H9 (cell line): ENCODE measurements at regions not wholly inside any gene's neighbourhood (a gene's known extent, or its start where the extent isn't known, plus 50 kb on each side); places are given as distances from the start of the nearest gene placed in this dataset.

ENCODE experiments used
- DNase-seq: peaks from one replicate; pipeline ENCODE4 v3.0.0-alpha.2; 2017
- H2AFZ ChIP-seq: one replicate; pipeline ENCODE4 v1.6.1; 2013; ENCODE audit warnings: mild to moderate bottlenecking, low read length, control low read depth, moderate library complexity
- H2AK5ac ChIP-seq: 2 replicates; pipeline ENCODE4 v1.6.1; 2013; ENCODE audit warnings: low read length, control low read depth, mixed read lengths; ENCODE audit not compliant: insufficient read length
- H2BK120ac ChIP-seq: one replicate; pipeline ENCODE4 v1.6.1; 2013; ENCODE audit warnings: low read depth, mild to moderate bottlenecking, low read length, control low read depth, inconsistent platforms; ENCODE audit not compliant: poor library complexity, severe bottlenecking
- H2BK12ac ChIP-seq: 2 replicates; pipeline ENCODE4 v1.6.1; 2013; ENCODE audit warnings: low read length, control low read depth, mixed read lengths, low read depth; ENCODE audit not compliant: insufficient read length
- H2BK15ac ChIP-seq: 2 replicates; pipeline ENCODE4 v1.6.1; 2013; ENCODE audit warnings: low read depth, low read length, control low read depth
- H2BK20ac ChIP-seq: one replicate; pipeline ENCODE4 v1.6.1; 2013; ENCODE audit warnings: low read depth, mild to moderate bottlenecking, low read length, control low read depth, inconsistent platforms; ENCODE audit not compliant: poor library complexity, severe bottlenecking
- H2BK5ac ChIP-seq: 2 replicates; pipeline ENCODE4 v1.6.1; 2013; ENCODE audit warnings: low read length, control low read depth, mixed read lengths; ENCODE audit not compliant: insufficient read length
- H3K14ac ChIP-seq: 2 replicates; pipeline ENCODE4 v1.6.1; 2013; ENCODE audit warnings: low read length, control low read depth; ENCODE audit not compliant: insufficient read depth
- H3K18ac ChIP-seq: 2 replicates; pipeline ENCODE4 v1.6.1; 2013; ENCODE audit warnings: low read depth, mild to moderate bottlenecking, mixed read lengths, low read length, control low read depth; ENCODE audit not compliant: insufficient read length
- H3K23ac ChIP-seq: 2 replicates; pipeline ENCODE4 v1.6.1; 2013; ENCODE audit warnings: low read length, control low read depth, mixed read lengths, low read depth; ENCODE audit not compliant: insufficient read length
- H3K23me2 ChIP-seq: 2 replicates; pipeline ENCODE4 v1.6.1; 2013; ENCODE audit warnings: low read depth, mild to moderate bottlenecking, mixed read lengths, low read length, control low read depth; ENCODE audit not compliant: insufficient read length, poor library complexity, severe bottlenecking
- H3K27ac ChIP-seq: 2 replicates; pipeline ENCODE4 v1.5.1; 2013; ENCODE audit warnings: low read length, control low read depth, mixed read lengths, low read depth; ENCODE audit not compliant: insufficient read length
- H3K27me3 ChIP-seq: 2 replicates; pipeline ENCODE4 v1.6.1; 2013; ENCODE audit warnings: low read length, control low read depth, inconsistent platforms; ENCODE audit not compliant: insufficient read depth
- H3K4ac ChIP-seq: 2 replicates; pipeline ENCODE4 v1.6.1; 2013; ENCODE audit warnings: low read depth, mild to moderate bottlenecking, control low read depth, inconsistent platforms, low read length, moderate library complexity
- H3K4me1 ChIP-seq: 2 replicates; pipeline ENCODE4 v1.6.1; 2013; ENCODE audit warnings: low read length, control low read depth, inconsistent platforms; ENCODE audit not compliant: insufficient read depth
- H3K4me2 ChIP-seq: 2 replicates; pipeline ENCODE4 v1.6.1; 2013; ENCODE audit warnings: low read length, control low read depth, mixed read lengths; ENCODE audit not compliant: insufficient read length, insufficient read depth
- H3K56ac ChIP-seq: 2 replicates; pipeline ENCODE4 v1.6.1; 2013; ENCODE audit warnings: low read depth, mild to moderate bottlenecking, mixed read lengths, low read length, control low read depth; ENCODE audit not compliant: insufficient read length
- H3K79me1 ChIP-seq: 2 replicates; pipeline ENCODE4 v1.6.1; 2013; ENCODE audit warnings: low read depth, mild to moderate bottlenecking, moderate library complexity, low read length, control low read depth, inconsistent platforms; ENCODE audit not compliant: insufficient read depth, poor library complexity, severe bottlenecking
- H3K79me2 ChIP-seq: 2 replicates; pipeline ENCODE4 v1.6.1; 2013; ENCODE audit warnings: low read length, control low read depth, inconsistent platforms; ENCODE audit not compliant: insufficient read depth
- H3K9ac ChIP-seq: 2 replicates; pipeline ENCODE4 v1.6.1; 2013; ENCODE audit warnings: low read length, control low read depth, mixed read lengths; ENCODE audit not compliant: insufficient read length; ENCODE audit errors: extremely low read depth
- H3K9me3 ChIP-seq: one replicate; pipeline ENCODE4 v1.6.1; 2013; ENCODE audit warnings: low read depth, low read length, inconsistent platforms; ENCODE audit not compliant: control insufficient read depth
- H3T11ph ChIP-seq: one replicate; pipeline ENCODE4 v1.6.1; 2013; ENCODE audit warnings: mild to moderate bottlenecking, low read length, control low read depth, inconsistent platforms
- H4K20me1 ChIP-seq: one replicate; pipeline ENCODE4 v1.6.1; 2013; ENCODE audit not compliant: control insufficient read depth, insufficient read length, insufficient read depth
- H4K5ac ChIP-seq: 2 replicates; pipeline ENCODE4 v1.6.1; 2013; ENCODE audit warnings: low read depth, mild to moderate bottlenecking, mixed read lengths, low read length, control low read depth; ENCODE audit not compliant: insufficient read length
- H4K8ac ChIP-seq: replicated peaks from 2 replicates; pipeline ENCODE4 v1.6.1; 2013; ENCODE audit warnings: low read length, control low read depth, mixed read lengths, low read depth; ENCODE audit not compliant: insufficient read length
- H4K91ac ChIP-seq: 2 replicates; pipeline ENCODE4 v1.6.1; 2013; ENCODE audit warnings: low read depth, mild to moderate bottlenecking, moderate library complexity, mixed read lengths, low read length, control low read depth; ENCODE audit not compliant: insufficient read length
- H3K27ac Mint-ChIP-seq, 3 experiments: 2 replicates in 2 of 3; 3 replicates in 1 of 3; pipeline ENCODE4 v1.8.0; 2020 to 2021; ENCODE audit warnings: mixed read lengths in 3 of 3, mild to moderate bottlenecking in 1 of 3, moderate library complexity in 1 of 3
- H3K27me3 Mint-ChIP-seq: 2 replicates; pipeline ENCODE4 v1.8.0; 2021; ENCODE audit warnings: low read depth, mild to moderate bottlenecking, moderate library complexity, mixed read lengths
- H3K36me3 Mint-ChIP-seq, 3 experiments: 2 replicates in 2 of 3; 3 replicates in 1 of 3; pipeline ENCODE4 v1.8.0; 2020 to 2021; ENCODE audit warnings: low read depth in 3 of 3, mixed read lengths in 3 of 3; ENCODE audit not compliant: insufficient read depth in 1 of 3
- H3K4me1 Mint-ChIP-seq, 2 experiments: 2 replicates each; pipeline ENCODE4 v1.8.0; 2020; ENCODE audit warnings: mixed read lengths in 2 of 2
- H3K4me3 Mint-ChIP-seq, 2 experiments: 2 replicates in 1 of 2; 3 replicates in 1 of 2; pipeline ENCODE4 v1.8.0; 2020 to 2021; ENCODE audit warnings: mild to moderate bottlenecking in 2 of 2, mixed read lengths in 2 of 2, moderate library complexity in 1 of 2
- H3K9me3 Mint-ChIP-seq, 2 experiments: 2 replicates in 1 of 2; 3 replicates in 1 of 2; pipeline ENCODE4 v1.8.0; 2020; ENCODE audit warnings: mild to moderate bottlenecking in 2 of 2, mixed read lengths in 2 of 2, moderate library complexity in 1 of 2
- WGBS: extraction: QIAGEN DNeasy Blood & Tissue Kit; methylation state at CpG from one replicate; pipeline ENCODE4 v1.1.7; 2013; ENCODE audit warnings: missing lambda C conversion rate, low lambda C conversion rate, mixed read lengths; ENCODE audit not compliant: insufficient read length; ENCODE audit errors: extremely low coverage; 5-methylcytosine and 5-hydroxymethylcytosine counted together
- TF ChIP-seq, protein P1 (sequence below): fragments of 200-600 bp; sonication (generic); conservative IDR thresholded peaks from 3 replicates; pipeline ENCODE4 v1.8.0; 2021; ENCODE audit warnings: antibody characterized with exemption, mild to moderate bottlenecking

DNA sequence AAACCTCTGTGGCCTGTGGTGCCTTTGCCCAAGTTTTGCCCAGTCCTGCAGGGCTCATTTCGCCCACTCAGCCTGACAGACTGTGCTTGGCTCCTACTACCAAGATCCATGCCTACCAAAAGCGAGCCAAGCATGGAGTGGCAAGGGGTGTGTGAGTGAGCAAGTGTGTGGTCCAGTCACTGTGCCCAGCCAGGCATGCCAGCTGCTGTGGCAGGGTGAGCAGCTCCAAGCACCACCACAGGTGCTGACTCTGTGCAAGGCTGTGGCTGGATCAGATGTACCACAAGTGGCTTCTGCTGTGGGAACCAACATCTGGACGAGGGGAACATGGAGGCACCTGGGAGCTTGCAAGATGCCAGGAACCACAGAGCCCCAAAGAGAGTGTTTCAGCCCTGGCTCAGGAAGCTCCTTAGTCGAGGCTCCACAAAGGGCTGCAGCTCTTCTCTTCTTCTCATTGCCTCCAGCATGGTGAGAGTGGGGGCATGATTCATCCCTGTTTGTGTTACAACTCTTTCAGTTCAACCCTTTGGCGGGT lies 1564.2 kb upstream of the MIR17HG start:
- WGBS, result no CpG with 5 or more reads among the region's 5 CpGs
- H3K4me1 ChIP-seq, result no peaks in the 10 kb centered on the region
- H4K20me1 ChIP-seq, result no peaks in the 10 kb centered on the region
- Mint-ChIP-seq H3K9me3 (no peaks in the 10 kb centered on the region), H3K4me1 (no peaks in the 10 kb centered on the region), H3K27me3 (no peaks in the 10 kb centered on the region), H3K27ac (no peak overlapping the region; a peak in 1 of 7 replicates), H3K36me3 (no peaks in the 10 kb centered on the region), H3K4me3 (no peak overlapping the region)
- no peaks in the 10 kb centered on the region for H3K9me3 ChIP-seq
- no peak overlapping the region for H2BK5ac ChIP-seq
- H2AFZ ChIP-seq, result no peak overlapping the region
- TF ChIP-seq, protein P1, sequence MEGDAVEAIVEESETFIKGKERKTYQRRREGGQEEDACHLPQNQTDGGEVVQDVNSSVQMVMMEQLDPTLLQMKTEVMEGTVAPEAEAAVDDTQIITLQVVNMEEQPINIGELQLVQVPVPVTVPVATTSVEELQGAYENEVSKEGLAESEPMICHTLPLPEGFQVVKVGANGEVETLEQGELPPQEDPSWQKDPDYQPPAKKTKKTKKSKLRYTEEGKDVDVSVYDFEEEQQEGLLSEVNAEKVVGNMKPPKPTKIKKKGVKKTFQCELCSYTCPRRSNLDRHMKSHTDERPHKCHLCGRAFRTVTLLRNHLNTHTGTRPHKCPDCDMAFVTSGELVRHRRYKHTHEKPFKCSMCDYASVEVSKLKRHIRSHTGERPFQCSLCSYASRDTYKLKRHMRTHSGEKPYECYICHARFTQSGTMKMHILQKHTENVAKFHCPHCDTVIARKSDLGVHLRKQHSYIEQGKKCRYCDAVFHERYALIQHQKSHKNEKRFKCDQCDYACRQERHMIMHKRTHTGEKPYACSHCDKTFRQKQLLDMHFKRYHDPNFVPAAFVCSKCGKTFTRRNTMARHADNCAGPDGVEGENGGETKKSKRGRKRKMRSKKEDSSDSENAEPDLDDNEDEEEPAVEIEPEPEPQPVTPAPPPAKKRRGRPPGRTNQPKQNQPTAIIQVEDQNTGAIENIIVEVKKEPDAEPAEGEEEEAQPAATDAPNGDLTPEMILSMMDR, result no peak
- no peak overlapping the region for H2AK5ac ChIP-seq
- no peak overlapping the region for H3K23ac ChIP-seq
- DNase-seq, result no peak
- no peak overlapping the region for H2BK12ac ChIP-seq
- no peaks in the 10 kb centered on the region for H3K23me2 ChIP-seq
- H4K5ac ChIP-seq, result no peak overlapping the region
- no peak overlapping the region for H3K27ac ChIP-seq
- H3K9ac ChIP-seq, result no peak overlapping the region
- H3K4ac ChIP-seq, result no peak overlapping the region
- H2BK120ac ChIP-seq, result no peak overlapping the region
- H3K14ac ChIP-seq, result no peak overlapping the region
- no peaks in the 10 kb centered on the region for H3K79me1 ChIP-seq
- no peak overlapping the region for H2BK20ac ChIP-seq
- H4K91ac ChIP-seq, result no peak overlapping the region
- no peak overlapping the region for H3K18ac ChIP-seq
- no peak overlapping the region for H4K8ac ChIP-seq
- no peak overlapping the region for H3K56ac ChIP-seq
- no peaks in the 10 kb centered on the region for H3K27me3 ChIP-seq
- H2BK15ac ChIP-seq, result no peak overlapping the region
- no peak overlapping the region for H3K4me2 ChIP-seq
- H3T11ph ChIP-seq, result no peak overlapping the region
- no peaks in the 10 kb centered on the region for H3K79me2 ChIP-seq
